ENCODE measurements at regions not wholly inside any gene's neighbourhood (a gene's known extent, or its start where the extent isn't known, plus 50 kb on each side); places are given as distances from the start of the nearest gene placed in this dataset.

- Histone ChIP-seq H3K9me2 (ENCODE audit: insufficient read depth) (no peaks in the 10 kb centered on the region), H3K36me3 (ENCODE audit: control insufficient read depth in 1 of 2, insufficient read depth in 2 of 2, low read length in 2 of 2) (no peaks in the 10 kb centered on the region), H3K4me3 (replicated peaks in 1 of 2; ENCODE audit: low read depth in 1 of 2, low read length in 2 of 2) (no peak overlapping the region), H4K20me1 (ENCODE audit: insufficient read depth) (no peaks in the 10 kb centered on the region), H3K9ac (ENCODE audit: low read length) (no peak overlapping the region), H3K27ac (ENCODE audit: low read depth, low read length) (no peak overlapping the region), H2AFZ (ENCODE audit: low read depth, low read length, poor library complexity, severe bottlenecking) (no peak overlapping the region), H3K9me3 (ENCODE audit: control insufficient read depth in 1 of 2, insufficient read depth in 1 of 2, low read depth in 1 of 2, low read length in 2 of 2) (peaks cover 8 to 34% of the 10 kb centered on the region in 2 experiments; a peak in 2 of 4 replicates), H3K4me1 (ENCODE audit: control insufficient read depth in 1 of 2, insufficient read depth in 2 of 2, low read length in 2 of 2) (no peaks in the 10 kb centered on the region), H3K4me2 (ENCODE audit: low read length) (no peak overlapping the region), H3K79me2 (ENCODE audit: insufficient read depth, low read length) (no peaks in the 10 kb centered on the region), H3K27me3 (ENCODE audit: insufficient read depth, low read length) (no peaks in the 10 kb centered on the region)
- ATAC-seq = no peak
- BruUV-seq (replicated peaks) = no TSS peak
- ChIA-PET RAD21 (ENCODE audit: low non-redundant PET in 1 of 2, low total read pairs in 2 of 2, uncharacterized antibody in 2 of 2, unreplicated experiment in 2 of 2) (no interaction called here), POLR2A (no interaction called here), CTCF (no interaction called here)
- intact Hi-C loops (cut with micrococcal nuclease) = no loop called here
- TF ChIP-seq YY1 (IDR thresholded peaks at IDR 0.05; ENCODE audit: extremely low read depth, insufficient replicate concordance, low read depth, low read length) (no peak), JUND (IDR thresholded peaks at IDR 0.05) (no peak), SRF (IDR thresholded peaks at IDR 0.05; ENCODE audit: low read depth) (no peak), EZH2phosphoT487 (IDR thresholded peaks at IDR 0.05; ENCODE audit: borderline replicate concordance) (no peak), CTCF (IDR thresholded peaks at IDR 0.05 in 2 of 3, conservative IDR thresholded peaks at IDR 0.05 in 1 of 3; ENCODE audit: borderline replicate concordance in 1 of 3, insufficient read depth in 1 of 3, low read depth in 2 of 3, low read length in 2 of 3) (no peak), ZBTB33 (IDR thresholded peaks at IDR 0.05; ENCODE audit: extremely low read depth, insufficient replicate concordance, low read length) (no peak), ZFX (IDR thresholded peaks at IDR 0.05) (no peak), FOSL1 (IDR thresholded peaks at IDR 0.05; ENCODE audit: low read depth) (no peak), POLR2AphosphoS5 (IDR thresholded peaks at IDR 0.05; ENCODE audit: low read depth, low read length) (no peak), ZNF274 (IDR thresholded peaks at IDR 0.05; ENCODE audit: low read depth, low read length) (no peak), EZH2 (IDR thresholded peaks at IDR 0.05) (no peak), ELF1 (IDR thresholded peaks at IDR 0.05; ENCODE audit: borderline replicate concordance, low read depth) (no peak)
- no peak for DNase-seq (ENCODE audit: low read depth, low spot score)
Measured at GRCh38 chr5:2879701-2880100, 128.2 kb upstream of the IRX2 start.
